HEK293 (cell line): ENCODE measurements at regions not wholly inside any gene's neighbourhood (a gene's known extent, or its start where the extent isn't known, plus 50 kb on each side); places are given as distances from the start of the nearest gene placed in this dataset.

Experiments
- CTCF ChIA-PET: fragments of 350-600 bp; formaldehyde crosslinking; extraction: SDS; loops from one replicate; lab custom pipeline; 2021; ENCODE audit warnings: antibody characterized with exemption; lab: Yijun Ruan, JAX
- POLR2A ChIA-PET: fragments of 300-600 bp; formaldehyde crosslinking; extraction: SDS; loops from one replicate; lab custom pipeline; 2020; ENCODE audit warnings: antibody characterized with exemption, inconsistent platforms; lab: Yijun Ruan, JAX
- H3K27ac ChIP-seq: fragments of 200-500 bp; sonication (Bioruptor generic); 2 replicates; pipeline ENCODE4 v1.5.1; 2014; ENCODE audit warnings: low read depth, low read length, control low read depth, inconsistent platforms; ENCODE audit errors: extremely low read depth
- H3K36me3 ChIP-seq, 2 experiments: fragments of 200-500 bp in 1 of 2; sonication (Bioruptor generic) in 1 of 2; 1 replicate in 1 of 2; 2 replicates in 1 of 2; pipeline ENCODE4 v1.5.1; 2014 to 2017; ENCODE audit warnings: inconsistent platforms in 2 of 2, low read length in 2 of 2; ENCODE audit not compliant: control insufficient read depth in 2 of 2, insufficient read depth in 1 of 2
- H3K4me1 ChIP-seq: fragments of 200-500 bp; sonication (Bioruptor generic); 2 replicates; pipeline ENCODE4 v1.5.1; 2014; ENCODE audit warnings: mild to moderate bottlenecking, low read length, inconsistent platforms; ENCODE audit not compliant: control insufficient read depth, insufficient read depth
- H3K4me3 ChIP-seq: 2 replicates; pipeline ENCODE4 v1.5.1; 2011; ENCODE audit warnings: low read depth, mild to moderate bottlenecking, control low read depth, low read length, moderate library complexity
- H3K9me3 ChIP-seq: fragments of 200-500 bp; sonication (Bioruptor generic); 2 replicates; pipeline ENCODE4 v1.5.1; 2014; ENCODE audit warnings: low read depth, low read length, inconsistent platforms; ENCODE audit not compliant: control insufficient read depth, insufficient read depth
- OSR2 ChIP-seq: fragments of 450-650 bp; formaldehyde crosslinking; IDR thresholded peaks from 2 replicates; pipeline ENCODE4 v1.5.1; 2016; ENCODE audit warnings: missing biosample characterization, missing genetic modification characterization
- SCRT2 ChIP-seq: fragments of 450-650 bp; formaldehyde crosslinking; IDR thresholded peaks from 2 replicates; pipeline ENCODE4 v1.5.1; 2016; ENCODE audit warnings: missing biosample characterization, missing genetic modification characterization
- ZBTB21 ChIP-seq: fragments of 450-650 bp; formaldehyde crosslinking; IDR thresholded peaks from 2 replicates; pipeline ENCODE4 v1.5.1; 2017; ENCODE audit warnings: missing biosample characterization, missing genetic modification characterization
- ZFP41 ChIP-seq: fragments of 450-650 bp; formaldehyde crosslinking; IDR thresholded peaks from 2 replicates; pipeline ENCODE4 v1.5.1; 2016; ENCODE audit warnings: missing biosample characterization, missing genetic modification characterization, borderline replicate concordance
- ZNF175 ChIP-seq: fragments of 450-650 bp; formaldehyde crosslinking; IDR thresholded peaks from 2 replicates; pipeline ENCODE4 v1.5.1; 2016; ENCODE audit warnings: missing biosample characterization, missing genetic modification characterization
- ZNF223 ChIP-seq: fragments of 450-650 bp; formaldehyde crosslinking; IDR thresholded peaks from 2 replicates; pipeline ENCODE4 v1.5.1; 2016; ENCODE audit warnings: missing biosample characterization, missing genetic modification characterization
- ZNF37A ChIP-seq: fragments of 450-650 bp; IDR thresholded peaks from 2 replicates; pipeline ENCODE4 v1.5.1; 2018; ENCODE audit warnings: missing biosample characterization, missing genetic modification characterization
- ZNF501 ChIP-seq: fragments of 450-650 bp; formaldehyde crosslinking; IDR thresholded peaks from 2 replicates; pipeline ENCODE4 v1.5.1; 2016; ENCODE audit warnings: missing biosample characterization, missing genetic modification characterization
- ZNF560 ChIP-seq: fragments of 450-650 bp; formaldehyde crosslinking; IDR thresholded peaks from 2 replicates; pipeline ENCODE4 v1.5.1; 2017; ENCODE audit warnings: missing biosample characterization, missing genetic modification characterization, borderline replicate concordance
- ZNF768 ChIP-seq: fragments of 450-650 bp; formaldehyde crosslinking; IDR thresholded peaks from 2 replicates; pipeline ENCODE4 v1.5.1; 2018; ENCODE audit warnings: missing biosample characterization, mild to moderate bottlenecking, missing genetic modification characterization
- ZNF777 ChIP-seq: fragments of 450-650 bp; formaldehyde crosslinking; IDR thresholded peaks from 2 replicates; pipeline ENCODE4 v1.5.1; 2017; ENCODE audit warnings: missing biosample characterization, missing genetic modification characterization, borderline replicate concordance
- TF ChIP-seq, protein P1 (sequence below): IDR thresholded peaks from 2 replicates; pipeline ENCODE4 v1.6.1; 2011; ENCODE audit warnings: mild to moderate bottlenecking, low read depth, low read length, borderline replicate concordance
- TF ChIP-seq, protein P2 (sequence below): fragments of 450-650 bp; formaldehyde crosslinking; IDR thresholded peaks from 2 replicates; pipeline ENCODE4 v1.5.1; 2016; ENCODE audit warnings: missing biosample characterization, missing genetic modification characterization
- TF ChIP-seq, protein P3 (sequence below): fragments of 450-650 bp; formaldehyde crosslinking; IDR thresholded peaks from 2 replicates; pipeline ENCODE4 v1.5.1; 2016; ENCODE audit warnings: missing biosample characterization, missing genetic modification characterization
- TF ChIP-seq, protein P4 (sequence below): fragments of 450-650 bp; formaldehyde crosslinking; IDR thresholded peaks from 2 replicates; pipeline ENCODE4 v1.5.1; 2016; ENCODE audit warnings: missing biosample characterization, missing genetic modification characterization
- TF ChIP-seq, protein P5 (sequence below): fragments of 450-650 bp; formaldehyde crosslinking; conservative IDR thresholded peaks from 2 replicates; pipeline ENCODE4 v1.5.1; 2016; ENCODE audit warnings: low read depth, missing biosample characterization, missing genetic modification characterization
- TF ChIP-seq, protein P6 (sequence below): fragments of 450-650 bp; formaldehyde crosslinking; IDR thresholded peaks from 2 replicates; pipeline ENCODE4 v1.5.1; 2017; ENCODE audit warnings: missing biosample characterization, missing genetic modification characterization

DNA sequence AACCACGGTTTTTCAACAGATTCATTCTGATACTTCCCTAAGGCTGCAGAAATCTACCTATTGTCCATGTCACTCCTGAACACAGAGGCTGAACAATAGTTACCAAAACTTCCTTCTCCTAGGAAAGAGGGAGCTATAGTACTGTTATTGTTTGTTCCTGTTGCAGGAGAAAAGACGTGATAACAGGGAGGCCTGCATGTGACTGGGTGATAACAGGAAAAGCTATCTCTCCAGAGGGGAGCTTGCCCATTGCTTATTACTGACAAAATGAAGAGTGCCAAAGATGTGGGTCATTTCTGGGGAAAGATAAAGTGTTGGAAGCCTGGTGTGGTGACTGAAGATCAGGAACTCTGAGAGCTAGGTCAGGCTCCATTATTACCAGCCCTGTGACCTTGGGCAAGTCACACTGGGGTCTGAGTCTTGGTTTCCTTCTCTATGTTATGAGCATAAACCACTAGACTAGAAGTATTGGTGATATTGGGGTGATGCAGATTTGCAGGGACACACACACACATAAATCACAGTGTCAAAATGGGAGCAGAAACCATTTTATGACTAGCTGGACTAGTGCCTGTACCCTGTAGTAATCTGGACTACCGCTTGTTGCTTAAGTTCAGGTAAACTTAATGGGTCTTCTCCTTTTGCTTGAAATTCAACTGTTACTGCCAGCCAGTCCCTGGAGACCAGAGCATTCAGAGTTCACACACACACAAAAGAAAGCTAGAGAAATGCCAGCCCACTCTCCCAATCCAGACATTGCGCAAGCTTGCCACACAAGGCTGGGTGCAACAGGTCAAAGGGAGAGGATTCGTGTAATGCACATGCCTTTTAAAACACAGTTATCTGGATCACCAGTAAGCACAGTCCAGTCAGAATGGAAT, 136.0 kb upstream of the CNR1 start:
- H3K9me3 ChIP-seq, result no peaks in the 10 kb centered on the region
- POLR2A ChIA-PET, result no interaction called here
- H3K4me1 ChIP-seq, result no peaks in the 10 kb centered on the region
- no peak overlapping the region for H3K27ac ChIP-seq
- H3K4me3 ChIP-seq, result no peak overlapping the region
- H3K36me3 ChIP-seq, result no peaks in the 10 kb centered on the region
- peak; percentile 89 for TF ChIP-seq SCRT2 (tag by site-specific recombination)
- TF ChIP-seq ZNF37A, result no peak
- TF ChIP-seq ZNF175 (tag by site-specific recombination), result no peak
- no peak for TF ChIP-seq ZFP41 (tag by site-specific recombination)
- TF ChIP-seq, protein P1, sequence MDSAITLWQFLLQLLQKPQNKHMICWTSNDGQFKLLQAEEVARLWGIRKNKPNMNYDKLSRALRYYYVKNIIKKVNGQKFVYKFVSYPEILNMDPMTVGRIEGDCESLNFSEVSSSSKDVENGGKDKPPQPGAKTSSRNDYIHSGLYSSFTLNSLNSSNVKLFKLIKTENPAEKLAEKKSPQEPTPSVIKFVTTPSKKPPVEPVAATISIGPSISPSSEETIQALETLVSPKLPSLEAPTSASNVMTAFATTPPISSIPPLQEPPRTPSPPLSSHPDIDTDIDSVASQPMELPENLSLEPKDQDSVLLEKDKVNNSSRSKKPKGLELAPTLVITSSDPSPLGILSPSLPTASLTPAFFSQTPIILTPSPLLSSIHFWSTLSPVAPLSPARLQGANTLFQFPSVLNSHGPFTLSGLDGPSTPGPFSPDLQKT, result no peak
- TF ChIP-seq, protein P2, sequence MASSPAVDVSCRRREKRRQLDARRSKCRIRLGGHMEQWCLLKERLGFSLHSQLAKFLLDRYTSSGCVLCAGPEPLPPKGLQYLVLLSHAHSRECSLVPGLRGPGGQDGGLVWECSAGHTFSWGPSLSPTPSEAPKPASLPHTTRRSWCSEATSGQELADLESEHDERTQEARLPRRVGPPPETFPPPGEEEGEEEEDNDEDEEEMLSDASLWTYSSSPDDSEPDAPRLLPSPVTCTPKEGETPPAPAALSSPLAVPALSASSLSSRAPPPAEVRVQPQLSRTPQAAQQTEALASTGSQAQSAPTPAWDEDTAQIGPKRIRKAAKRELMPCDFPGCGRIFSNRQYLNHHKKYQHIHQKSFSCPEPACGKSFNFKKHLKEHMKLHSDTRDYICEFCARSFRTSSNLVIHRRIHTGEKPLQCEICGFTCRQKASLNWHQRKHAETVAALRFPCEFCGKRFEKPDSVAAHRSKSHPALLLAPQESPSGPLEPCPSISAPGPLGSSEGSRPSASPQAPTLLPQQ, result no peak
- TF ChIP-seq, protein P3, sequence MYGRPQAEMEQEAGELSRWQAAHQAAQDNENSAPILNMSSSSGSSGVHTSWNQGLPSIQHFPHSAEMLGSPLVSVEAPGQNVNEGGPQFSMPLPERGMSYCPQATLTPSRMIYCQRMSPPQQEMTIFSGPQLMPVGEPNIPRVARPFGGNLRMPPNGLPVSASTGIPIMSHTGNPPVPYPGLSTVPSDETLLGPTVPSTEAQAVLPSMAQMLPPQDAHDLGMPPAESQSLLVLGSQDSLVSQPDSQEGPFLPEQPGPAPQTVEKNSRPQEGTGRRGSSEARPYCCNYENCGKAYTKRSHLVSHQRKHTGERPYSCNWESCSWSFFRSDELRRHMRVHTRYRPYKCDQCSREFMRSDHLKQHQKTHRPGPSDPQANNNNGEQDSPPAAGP (tag by site-specific recombination), result no peak
- CTCF ChIA-PET, result no interaction called here

DNA sequence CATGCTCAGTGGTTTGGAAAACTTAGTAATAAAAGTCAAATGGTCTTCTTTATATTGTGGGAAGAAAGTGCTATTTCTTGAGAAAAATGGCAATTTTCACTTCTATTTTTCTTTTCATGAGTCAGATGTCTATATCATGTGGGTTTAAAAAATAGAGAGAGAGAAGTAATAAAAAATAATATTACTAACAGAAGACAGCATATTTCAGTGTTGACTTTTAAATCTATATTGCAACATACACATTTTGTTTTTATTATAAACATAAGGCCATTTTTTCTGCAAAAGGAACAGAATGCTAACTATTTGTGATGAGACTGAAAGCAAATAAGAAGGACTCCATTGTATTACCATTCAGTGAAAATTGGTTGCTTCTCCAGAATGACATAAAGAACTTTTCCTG, 135.1 kb upstream of the CNR1 start:
- H3K4me3 ChIP-seq, result no peak overlapping the region
- TF ChIP-seq ZNF777 (tag by site-specific recombination), result no peak
- TF ChIP-seq, protein P4, sequence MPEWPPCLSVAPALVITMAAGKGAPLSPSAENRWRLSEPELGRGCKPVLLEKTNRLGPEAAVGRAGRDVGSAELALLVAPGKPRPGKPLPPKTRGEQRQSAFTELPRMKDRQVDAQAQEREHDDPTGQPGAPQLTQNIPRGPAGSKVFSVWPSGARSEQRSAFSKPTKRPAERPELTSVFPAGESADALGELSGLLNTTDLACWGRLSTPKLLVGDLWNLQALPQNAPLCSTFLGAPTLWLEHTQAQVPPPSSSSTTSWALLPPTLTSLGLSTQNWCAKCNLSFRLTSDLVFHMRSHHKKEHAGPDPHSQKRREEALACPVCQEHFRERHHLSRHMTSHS, result no peak
- no peaks in the 10 kb centered on the region for H3K36me3 ChIP-seq
- POLR2A ChIA-PET, result no interaction called here
- H3K27ac ChIP-seq, result no peak overlapping the region
- H3K9me3 ChIP-seq, result no peaks in the 10 kb centered on the region
- CTCF ChIA-PET, result no interaction called here
- H3K4me1 ChIP-seq, result no peaks in the 10 kb centered on the region

DNA sequence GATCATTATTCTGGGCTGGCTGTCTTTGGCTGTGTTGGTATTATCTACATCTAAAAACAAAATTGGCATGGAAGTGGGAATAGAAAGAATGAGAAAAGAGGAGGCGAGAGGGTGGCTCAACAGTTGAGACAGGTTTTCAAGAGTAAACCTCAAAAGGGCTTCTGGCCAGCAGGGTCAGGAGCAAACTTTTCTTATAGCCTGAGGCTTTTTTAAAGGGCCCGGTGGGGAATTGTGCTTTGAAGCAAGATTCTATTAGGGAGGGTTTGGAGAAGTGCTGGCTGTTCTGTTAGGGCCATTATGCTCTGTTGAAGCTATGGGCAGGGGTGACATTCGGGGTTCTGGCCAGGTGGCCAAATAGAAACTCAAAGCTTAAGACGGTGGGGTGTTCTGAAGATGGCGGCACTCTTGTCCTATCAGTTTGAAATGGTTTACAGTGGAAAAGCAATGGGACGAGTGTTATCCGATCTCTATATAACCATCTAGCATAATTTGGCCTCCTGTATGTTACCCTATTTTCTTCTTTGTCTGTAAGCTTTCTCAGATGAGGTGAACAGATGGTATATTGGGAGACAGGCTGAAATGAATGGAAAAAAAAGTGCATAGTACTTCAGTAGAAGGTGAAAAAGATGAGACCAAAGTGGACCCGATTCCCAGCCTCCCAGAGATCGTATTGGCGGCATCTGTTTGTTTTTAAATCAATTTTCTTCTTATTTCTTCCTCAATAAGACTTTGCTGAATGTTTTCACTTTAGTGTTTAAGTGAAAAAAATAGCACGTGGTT, 132.1 kb upstream of the CNR1 start:
- no peak overlapping the region for H3K27ac ChIP-seq
- H3K4me1 ChIP-seq, result no peaks in the 10 kb centered on the region
- POLR2A ChIA-PET, result interaction anchor here (0.6 kb wide), 1 partner anchor 9 kb away, joined by 4 read pairs; no protein-coding TSS in a partner anchor
- H3K36me3 ChIP-seq, result no peaks in the 10 kb centered on the region
- H3K4me3 ChIP-seq, result no peak overlapping the region
- H3K9me3 ChIP-seq, result no peaks in the 10 kb centered on the region
- CTCF ChIA-PET, result interaction anchor here (0.6 kb wide), 1 partner anchor 123 kb away, joined by 3 read pairs; no protein-coding TSS in a partner anchor
- TF ChIP-seq, protein P5, sequence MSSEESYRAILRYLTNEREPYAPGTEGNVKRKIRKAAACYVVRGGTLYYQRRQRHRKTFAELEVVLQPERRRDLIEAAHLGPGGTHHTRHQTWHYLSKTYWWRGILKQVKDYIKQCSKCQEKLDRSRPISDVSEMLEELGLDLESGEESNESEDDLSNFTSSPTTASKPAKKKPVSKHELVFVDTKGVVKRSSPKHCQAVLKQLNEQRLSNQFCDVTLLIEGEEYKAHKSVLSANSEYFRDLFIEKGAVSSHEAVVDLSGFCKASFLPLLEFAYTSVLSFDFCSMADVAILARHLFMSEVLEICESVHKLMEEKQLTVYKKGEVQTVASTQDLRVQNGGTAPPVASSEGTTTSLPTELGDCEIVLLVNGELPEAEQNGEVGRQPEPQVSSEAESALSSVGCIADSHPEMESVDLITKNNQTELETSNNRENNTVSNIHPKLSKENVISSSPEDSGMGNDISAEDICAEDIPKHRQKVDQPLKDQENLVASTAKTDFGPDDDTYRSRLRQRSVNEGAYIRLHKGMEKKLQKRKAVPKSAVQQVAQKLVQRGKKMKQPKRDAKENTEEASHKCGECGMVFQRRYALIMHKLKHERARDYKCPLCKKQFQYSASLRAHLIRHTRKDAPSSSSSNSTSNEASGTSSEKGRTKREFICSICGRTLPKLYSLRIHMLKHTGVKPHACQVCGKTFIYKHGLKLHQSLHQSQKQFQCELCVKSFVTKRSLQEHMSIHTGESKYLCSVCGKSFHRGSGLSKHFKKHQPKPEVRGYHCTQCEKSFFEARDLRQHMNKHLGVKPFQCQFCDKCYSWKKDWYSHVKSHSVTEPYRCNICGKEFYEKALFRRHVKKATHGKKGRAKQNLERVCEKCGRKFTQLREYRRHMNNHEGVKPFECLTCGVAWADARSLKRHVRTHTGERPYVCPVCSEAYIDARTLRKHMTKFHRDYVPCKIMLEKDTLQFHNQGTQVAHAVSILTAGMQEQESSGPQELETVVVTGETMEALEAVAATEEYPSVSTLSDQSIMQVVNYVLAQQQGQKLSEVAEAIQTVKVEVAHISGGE, result no peak
- TF ChIP-seq ZBTB21 (tag by site-specific recombination) (no peak), OSR2 (tag by site-specific recombination) (no peak), ZNF223 (tag by site-specific recombination) (no peak), ZNF501 (tag by site-specific recombination) (no peak), ZNF560 (tag by site-specific recombination) (no peak), ZNF768 (no peak)
- TF ChIP-seq, protein P6, sequence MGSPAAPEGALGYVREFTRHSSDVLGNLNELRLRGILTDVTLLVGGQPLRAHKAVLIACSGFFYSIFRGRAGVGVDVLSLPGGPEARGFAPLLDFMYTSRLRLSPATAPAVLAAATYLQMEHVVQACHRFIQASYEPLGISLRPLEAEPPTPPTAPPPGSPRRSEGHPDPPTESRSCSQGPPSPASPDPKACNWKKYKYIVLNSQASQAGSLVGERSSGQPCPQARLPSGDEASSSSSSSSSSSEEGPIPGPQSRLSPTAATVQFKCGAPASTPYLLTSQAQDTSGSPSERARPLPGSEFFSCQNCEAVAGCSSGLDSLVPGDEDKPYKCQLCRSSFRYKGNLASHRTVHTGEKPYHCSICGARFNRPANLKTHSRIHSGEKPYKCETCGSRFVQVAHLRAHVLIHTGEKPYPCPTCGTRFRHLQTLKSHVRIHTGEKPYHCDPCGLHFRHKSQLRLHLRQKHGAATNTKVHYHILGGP (tag by site-specific recombination), result no peak
